ENCODE measurements at regions not wholly inside any gene's neighbourhood (a gene's known extent, or its start where the extent isn't known, plus 50 kb on each side); places are given as distances from the start of the nearest gene placed in this dataset.

DNA sequence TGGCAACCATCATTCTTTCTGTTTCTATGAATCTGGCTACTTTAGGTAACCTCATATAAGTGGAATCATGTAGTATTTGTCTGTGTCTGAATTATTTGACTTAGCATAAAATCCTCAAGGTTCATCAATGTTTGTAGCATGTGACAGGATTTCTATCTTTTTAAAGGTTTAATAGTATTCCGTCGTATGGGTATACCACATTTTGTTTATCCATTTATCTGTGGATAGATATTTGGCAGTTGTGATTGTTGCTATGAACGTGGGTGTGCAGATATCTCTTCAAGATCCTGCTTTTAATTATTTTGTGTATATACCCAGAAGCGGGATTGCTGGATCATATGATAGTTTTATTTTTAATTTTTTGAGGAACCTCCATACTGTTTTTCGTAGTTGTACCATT is 421.7 kb downstream of the PCNX1 start:
- intact Hi-C loops (cut with micrococcal nuclease; ENCODE audit: unreplicated experiment): loop anchor here (10.0 kb wide), 1 partner anchor 526 kb away; no protein-coding TSS in a partner anchor
- no peak for DNase-seq (ENCODE audit: low spot score)
- Histone ChIP-seq H3K79me2 (ENCODE audit: insufficient read depth, low read depth, low read length) (peaks cover 95% of the 10 kb centered on the region), H3K4me1 (ENCODE audit: insufficient read depth, low read length, poor library complexity, severe bottlenecking) (peaks cover 36% of the 10 kb centered on the region), H3K4me2 (ENCODE audit: low read length) (no peak overlapping the region), H3K36me3 (ENCODE audit: insufficient read depth, low read length) (peaks cover 35% of the 10 kb centered on the region), H3K4me3 (ENCODE audit: low read depth, low read length, poor library complexity, severe bottlenecking) (no peak overlapping the region), H3K27ac (ENCODE audit: low read depth, low read length, poor library complexity, severe bottlenecking) (no peak overlapping the region), H2AFZ (ENCODE audit: low read length) (no peak overlapping the region), H3K9me2 (ENCODE audit: insufficient read depth, low read length) (no peaks in the 10 kb centered on the region), H4K20me1 (ENCODE audit: insufficient read depth, low read length) (no peaks in the 10 kb centered on the region), H3K9me3 (ENCODE audit: low read length) (0 out of 2 replicates have a peak, but pooled peaks cover 4% of the 10 kb centered on the region)
- no TSS peak for BruUV-seq (replicated peaks)
- ChIA-PET POLR2A (no interaction called here), CTCF (ENCODE audit: unreplicated experiment) (no interaction called here)
- no peak for TF ChIP-seq EZH2phosphoT487 (IDR thresholded peaks at IDR 0.05; ENCODE audit: borderline replicate concordance, low read depth, low read length)
- TF ChIP-seq, protein P1, sequence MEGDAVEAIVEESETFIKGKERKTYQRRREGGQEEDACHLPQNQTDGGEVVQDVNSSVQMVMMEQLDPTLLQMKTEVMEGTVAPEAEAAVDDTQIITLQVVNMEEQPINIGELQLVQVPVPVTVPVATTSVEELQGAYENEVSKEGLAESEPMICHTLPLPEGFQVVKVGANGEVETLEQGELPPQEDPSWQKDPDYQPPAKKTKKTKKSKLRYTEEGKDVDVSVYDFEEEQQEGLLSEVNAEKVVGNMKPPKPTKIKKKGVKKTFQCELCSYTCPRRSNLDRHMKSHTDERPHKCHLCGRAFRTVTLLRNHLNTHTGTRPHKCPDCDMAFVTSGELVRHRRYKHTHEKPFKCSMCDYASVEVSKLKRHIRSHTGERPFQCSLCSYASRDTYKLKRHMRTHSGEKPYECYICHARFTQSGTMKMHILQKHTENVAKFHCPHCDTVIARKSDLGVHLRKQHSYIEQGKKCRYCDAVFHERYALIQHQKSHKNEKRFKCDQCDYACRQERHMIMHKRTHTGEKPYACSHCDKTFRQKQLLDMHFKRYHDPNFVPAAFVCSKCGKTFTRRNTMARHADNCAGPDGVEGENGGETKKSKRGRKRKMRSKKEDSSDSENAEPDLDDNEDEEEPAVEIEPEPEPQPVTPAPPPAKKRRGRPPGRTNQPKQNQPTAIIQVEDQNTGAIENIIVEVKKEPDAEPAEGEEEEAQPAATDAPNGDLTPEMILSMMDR (conservative IDR thresholded peaks at IDR 0.05; ENCODE audit: low read length): no peak

GRCh38 chr14:71331403-71331802 is 424.1 kb downstream of the PCNX1 start:
- TF ChIP-seq EZH2phosphoT487 (IDR thresholded peaks at IDR 0.05; ENCODE audit: borderline replicate concordance, low read depth, low read length): no peak
- 0 out of 2 replicates have a peak, but pooled peaks cover 4% of the 10 kb centered on the region for H3K9me3 ChIP-seq (ENCODE audit: low read length)
- POLR2A ChIA-PET: interaction anchor here (0.9 kb wide), 1 partner anchor 63 kb away, joined by 3 read pairs; no protein-coding TSS in a partner anchor
- H3K9me2 ChIP-seq (ENCODE audit: insufficient read depth, low read length): no peaks in the 10 kb centered on the region
- no TSS peak for BruUV-seq (replicated peaks)
- H3K36me3 ChIP-seq (ENCODE audit: insufficient read depth, low read length): peaks cover 37% of the 10 kb centered on the region
- H3K4me3 ChIP-seq (ENCODE audit: low read depth, low read length, poor library complexity, severe bottlenecking): no peak overlapping the region
- H2AFZ ChIP-seq (ENCODE audit: low read length): no peak overlapping the region
- intact Hi-C loops (cut with micrococcal nuclease; ENCODE audit: unreplicated experiment): no loop called here
- peaks cover 16% of the 10 kb centered on the region for H3K4me1 ChIP-seq (ENCODE audit: insufficient read depth, low read length, poor library complexity, severe bottlenecking)
- no peaks in the 10 kb centered on the region for H4K20me1 ChIP-seq (ENCODE audit: insufficient read depth, low read length)
- CTCF ChIA-PET (ENCODE audit: unreplicated experiment): no interaction called here
- 0 out of 2 replicates have a peak overlapping the region, but pooled peaks have one; percentile 8 for H3K4me2 ChIP-seq (ENCODE audit: low read length)
- peak; percentile 15 for DNase-seq (ENCODE audit: low spot score)
- H3K27ac ChIP-seq (ENCODE audit: low read depth, low read length, poor library complexity, severe bottlenecking): no peak overlapping the region
- peaks cover 82% of the 10 kb centered on the region for H3K79me2 ChIP-seq (ENCODE audit: insufficient read depth, low read depth, low read length)

- CTCF ChIA-PET (ENCODE audit: unreplicated experiment): no interaction called here
Measured at GRCh38 chr14:71332476-71332875, 425.2 kb downstream of the PCNX1 start.

More at GRCh38 chr14:71332476-71332875, 425.2 kb downstream of the PCNX1 start:
- 0 out of 2 replicates have a peak, but pooled peaks cover 4% of the 10 kb centered on the region for H3K9me3 ChIP-seq (ENCODE audit: low read length)
- DNase-seq (ENCODE audit: low spot score): no peak
- no peak overlapping the region for H3K4me3 ChIP-seq (ENCODE audit: low read depth, low read length, poor library complexity, severe bottlenecking)
- POLR2A ChIA-PET: no interaction called here
- H3K9me2 ChIP-seq (ENCODE audit: insufficient read depth, low read length): no peaks in the 10 kb centered on the region
- no TSS peak for BruUV-seq (replicated peaks)
- H4K20me1 ChIP-seq (ENCODE audit: insufficient read depth, low read length): no peaks in the 10 kb centered on the region
- peaks cover 83% of the 10 kb centered on the region for H3K79me2 ChIP-seq (ENCODE audit: insufficient read depth, low read depth, low read length)
- H3K36me3 ChIP-seq (ENCODE audit: insufficient read depth, low read length): peaks cover 45% of the 10 kb centered on the region
- H2AFZ ChIP-seq (ENCODE audit: low read length): no peak overlapping the region
- intact Hi-C loops (cut with micrococcal nuclease; ENCODE audit: unreplicated experiment): no loop called here
- no peak overlapping the region for H3K27ac ChIP-seq (ENCODE audit: low read depth, low read length, poor library complexity, severe bottlenecking)
- H3K4me2 ChIP-seq (ENCODE audit: low read length): no peak overlapping the region
- H3K4me1 ChIP-seq (ENCODE audit: insufficient read depth, low read length, poor library complexity, severe bottlenecking): peaks cover 14% of the 10 kb centered on the region
- TF ChIP-seq, protein P1 (conservative IDR thresholded peaks at IDR 0.05; ENCODE audit: low read length): no peak
- no peak for TF ChIP-seq EZH2phosphoT487 (IDR thresholded peaks at IDR 0.05; ENCODE audit: borderline replicate concordance, low read depth, low read length)
